Inflammatory macrophage treated with lipopolysaccharide for 4 hours (primary cell): ENCODE measurements at regions not wholly inside any gene's neighbourhood (a gene's known extent, or its start where the extent isn't known, plus 50 kb on each side); places are given as distances from the start of the nearest gene placed in this dataset.
A peak's percentile ranks its signal among the peaks of the same experiment; 100 is the strongest.
"Not testable (repeated sequence)": the region's sequence is repeated elsewhere in the genome, so short reads cannot be mapped to it uniquely, and the experiment has no call there.

Experiments
- DNase-seq: peaks from one replicate; pipeline ENCODE4 v3.0.0-alpha.2; 2020

DNA sequence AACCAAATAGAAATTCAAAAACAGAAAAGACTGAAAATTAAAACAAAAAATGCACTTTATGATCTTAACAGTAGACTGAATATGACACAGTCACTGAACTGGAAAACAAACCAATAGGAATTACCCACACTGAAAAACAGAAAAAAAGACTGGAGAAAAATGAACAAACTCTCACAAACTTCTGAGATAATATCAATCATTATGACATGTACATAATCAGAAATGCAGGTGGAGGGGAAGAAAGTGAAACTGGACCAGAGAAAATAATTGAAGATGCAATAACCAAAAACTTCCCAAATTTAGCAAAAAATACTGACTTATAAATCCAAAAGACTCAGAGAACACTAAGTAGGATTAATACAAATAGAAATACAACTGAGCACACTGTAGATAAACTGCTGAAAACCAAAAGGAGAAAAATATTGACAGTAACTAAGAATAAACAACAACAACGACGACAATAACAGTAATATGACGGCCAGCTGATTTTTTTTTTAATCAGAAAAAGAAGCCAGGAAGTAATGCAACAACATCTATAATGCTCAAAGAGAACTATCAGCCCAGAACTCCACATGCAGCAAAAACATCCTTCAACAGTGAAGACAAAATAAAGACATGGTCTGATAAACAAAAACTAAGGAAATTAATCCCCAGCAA, 108.1 kb downstream of the ZFAND4 start:
- no peak for DNase-seq

DNA sequence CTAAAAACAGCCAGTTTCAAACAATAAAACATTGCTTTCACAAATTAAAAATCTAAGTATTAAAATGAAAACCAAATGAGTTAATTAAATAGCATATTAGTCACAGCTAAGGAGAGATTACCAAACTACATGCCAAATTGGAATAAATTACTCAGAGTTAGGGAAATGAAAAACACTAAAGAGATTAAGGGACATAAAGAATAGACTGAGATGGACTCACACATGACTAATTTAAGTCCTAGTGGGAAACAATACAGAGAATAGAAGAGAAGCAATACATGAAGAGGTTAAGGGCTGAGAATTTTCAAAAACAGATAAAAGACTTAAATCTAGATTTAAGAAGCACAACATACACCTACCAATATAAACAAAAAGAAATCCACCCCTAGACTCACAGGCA, 110.6 kb downstream of the ZFAND4 start:
- no peak for DNase-seq

- no peak for DNase-seq
These were observed 112.3 kb downstream of the ZFAND4 start for GRCh38 chr10:45560262-45560661.

DNA sequence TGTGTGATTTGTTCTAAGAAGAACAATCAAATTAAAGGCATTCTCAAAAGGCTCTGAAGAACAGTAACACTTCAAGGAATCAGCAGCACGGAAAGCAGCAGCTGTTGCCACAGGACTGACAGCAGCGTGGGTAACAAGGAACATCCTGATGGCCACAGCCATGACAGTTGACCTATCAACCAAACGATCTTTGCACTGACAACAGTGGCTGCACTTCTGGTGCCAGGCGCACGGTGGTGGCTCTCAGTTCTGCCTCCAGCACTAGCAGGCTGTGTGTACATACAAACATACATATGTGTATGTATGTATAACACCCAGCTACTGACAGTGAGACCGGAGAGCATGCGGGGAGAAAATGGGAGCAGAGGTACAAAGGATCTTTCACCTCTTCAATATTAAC, 114.1 kb downstream of the ZFAND4 start:
- no peak for DNase-seq

GRCh38 chr10:45557275-45557905, 115.2 kb downstream of the ZFAND4 start:
- peak; percentile 59 for DNase-seq

DNA sequence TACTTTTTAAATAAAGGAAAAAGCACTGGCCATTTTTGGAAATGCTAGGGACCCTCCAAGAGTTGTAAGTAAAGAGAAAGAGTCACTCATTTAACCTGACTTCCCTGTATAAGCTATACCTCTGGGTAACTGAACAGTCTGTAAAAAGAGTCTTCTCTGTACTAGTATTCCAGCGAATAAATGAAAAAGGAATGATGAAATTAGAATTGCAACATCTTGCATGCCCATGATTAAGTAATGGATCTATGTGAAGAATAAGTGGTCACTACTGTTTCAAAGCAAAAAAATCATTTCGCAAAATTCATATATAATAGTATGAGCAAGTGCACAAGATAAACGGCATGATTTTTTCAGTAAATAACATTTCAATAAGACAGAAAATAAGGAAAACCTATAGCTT, 116.8 kb downstream of the ZFAND4 start:
- DNase-seq, result peak; percentile 78

- DNase-seq, result not testable (repeated sequence)
These were observed 117.2 kb downstream of the ZFAND4 start for GRCh38 chr10:45555332-45555731.

DNA sequence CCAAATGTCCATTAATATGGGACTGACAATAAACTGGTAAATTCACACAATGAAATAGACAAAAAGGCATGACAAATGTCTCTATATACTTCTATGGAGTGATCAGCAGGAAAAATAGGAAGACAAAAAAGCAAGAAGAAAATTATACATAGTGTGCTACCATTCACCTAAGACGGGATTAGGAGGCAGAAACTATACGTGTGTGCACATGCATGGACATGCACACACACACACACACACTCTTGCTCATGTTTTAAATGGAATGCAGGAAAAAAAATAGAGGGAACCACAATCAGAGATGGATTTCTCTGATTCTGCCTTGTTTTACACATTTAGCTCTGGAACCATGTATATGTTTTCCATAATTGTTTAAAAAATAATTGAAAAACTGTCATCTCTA, 119.0 kb downstream of the ZFAND4 start:
- no peak for DNase-seq

- peak; percentile 31 for DNase-seq
These were observed 119.4 kb downstream of the ZFAND4 start for GRCh38 chr10:45553155-45553554.

GRCh38 chr10:45552476-45552875, 120.1 kb downstream of the ZFAND4 start:
- no peak for DNase-seq

DNA sequence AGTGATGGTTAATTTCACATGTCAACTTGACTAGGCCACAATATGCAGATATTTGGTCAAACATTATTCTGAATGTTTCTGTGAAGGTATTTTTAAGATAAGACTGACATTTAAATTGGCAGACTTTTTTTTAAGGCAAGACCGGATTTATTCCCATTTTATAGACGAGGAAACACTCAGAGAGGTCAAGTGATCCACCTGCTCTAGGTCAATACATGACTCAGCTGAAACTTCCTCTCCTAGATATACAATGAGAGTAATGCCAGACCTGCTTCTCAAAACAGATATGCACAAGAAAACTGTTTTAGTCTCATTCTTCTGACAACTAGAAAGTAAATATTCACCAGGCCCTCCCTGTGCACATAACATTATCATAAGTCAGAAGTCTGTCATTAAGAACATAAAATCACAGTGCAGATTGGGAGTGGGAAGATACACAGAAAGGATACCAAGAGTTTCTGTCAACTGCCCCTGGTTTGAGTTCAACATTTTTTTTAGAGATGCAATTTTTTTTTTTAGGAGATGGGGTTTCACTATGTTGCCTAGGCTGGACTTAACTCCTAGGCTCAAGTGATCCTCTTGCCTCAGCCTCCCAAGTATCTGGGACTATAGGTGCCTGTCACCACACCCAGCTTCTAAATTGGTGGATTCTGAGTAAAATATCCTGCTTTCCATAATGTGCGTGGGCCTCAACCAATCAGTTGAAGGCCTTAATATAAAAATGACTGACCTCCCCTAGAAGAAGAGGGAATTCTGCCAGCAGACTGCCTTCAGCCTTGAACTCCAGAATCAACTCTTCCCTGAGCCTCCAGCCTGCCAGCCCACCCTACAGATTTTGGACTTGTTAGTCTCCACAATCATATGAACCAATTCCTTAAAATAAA, 121.4 kb downstream of the ZFAND4 start:
- DNase-seq, result no peak

DNA sequence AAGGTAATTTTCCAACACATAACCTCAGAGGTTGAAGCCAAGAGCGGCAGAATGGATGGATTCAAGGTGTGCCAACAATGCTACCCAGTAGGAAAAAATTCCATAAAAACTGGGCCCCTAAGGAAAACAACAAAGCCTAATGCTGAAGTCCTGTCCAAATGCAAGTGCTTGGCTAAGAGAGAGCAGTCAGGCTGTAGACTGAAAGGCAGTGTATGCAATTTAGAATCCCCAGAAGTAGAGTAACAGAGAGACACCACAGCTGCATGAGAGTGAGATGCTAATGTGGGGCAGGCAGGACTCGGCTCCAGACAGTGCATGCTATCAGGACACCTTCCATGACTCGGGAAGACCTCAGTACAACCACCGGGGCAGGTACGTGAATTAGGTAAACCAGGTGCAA, 124.5 kb downstream of the ZFAND4 start:
- no peak for DNase-seq

DNA sequence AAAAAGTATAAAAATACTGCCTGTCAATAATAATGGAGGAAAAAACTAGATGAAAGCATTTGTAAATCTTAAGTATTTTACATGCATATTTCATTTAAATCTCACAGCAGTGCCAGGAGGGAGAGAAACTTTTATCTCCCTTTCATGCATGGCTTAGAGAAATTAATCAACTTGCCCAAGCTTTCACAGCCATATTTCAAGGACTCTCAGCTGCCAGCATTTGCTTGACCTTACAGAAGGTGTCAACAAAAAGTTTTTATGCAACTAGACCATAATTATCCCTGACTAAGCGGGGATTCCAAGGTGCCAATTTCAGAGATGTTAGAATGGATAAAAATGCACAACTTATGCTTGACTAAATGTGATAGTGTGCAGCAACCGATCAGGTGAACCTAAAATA, 125.4 kb downstream of the ZFAND4 start:
- DNase-seq, result no peak

DNA sequence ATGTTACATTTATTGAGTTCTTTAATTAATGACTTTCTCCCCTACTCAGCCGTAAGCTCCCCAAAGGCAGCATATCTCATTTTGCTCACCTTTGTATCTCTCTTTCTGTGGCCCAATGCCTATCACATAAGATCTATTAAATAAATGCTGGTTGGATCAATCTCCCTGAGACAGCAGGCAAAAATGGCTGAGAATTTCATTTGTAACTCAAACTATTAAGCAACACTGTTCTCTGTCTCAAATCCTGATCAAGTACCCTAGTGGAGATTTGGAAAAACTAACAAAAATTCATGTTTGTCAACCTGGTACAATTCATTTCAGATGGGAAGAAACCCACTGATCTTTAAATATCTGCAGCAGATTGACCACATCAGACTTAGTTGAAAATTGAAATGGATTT, 127.4 kb downstream of the ZFAND4 start:
- no peak for DNase-seq

DNA sequence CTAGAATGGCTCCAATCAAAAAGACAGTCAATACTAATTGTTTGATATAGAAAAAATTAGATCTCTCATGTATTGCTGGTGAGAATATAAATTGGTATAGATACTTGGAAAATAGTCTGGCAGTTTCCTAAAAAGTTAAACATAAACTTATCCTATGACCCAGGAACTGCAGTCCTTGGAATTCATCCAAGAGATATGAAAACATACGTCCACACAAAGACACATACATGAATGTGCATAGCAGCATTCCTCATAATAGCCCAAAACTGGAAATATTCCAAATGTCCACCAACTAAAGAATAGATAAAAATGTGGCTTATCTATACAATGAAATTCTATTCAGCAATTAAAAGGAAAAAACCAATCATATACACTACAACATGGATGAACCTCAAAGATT, 128.4 kb downstream of the ZFAND4 start:
- DNase-seq, result no peak

DNA sequence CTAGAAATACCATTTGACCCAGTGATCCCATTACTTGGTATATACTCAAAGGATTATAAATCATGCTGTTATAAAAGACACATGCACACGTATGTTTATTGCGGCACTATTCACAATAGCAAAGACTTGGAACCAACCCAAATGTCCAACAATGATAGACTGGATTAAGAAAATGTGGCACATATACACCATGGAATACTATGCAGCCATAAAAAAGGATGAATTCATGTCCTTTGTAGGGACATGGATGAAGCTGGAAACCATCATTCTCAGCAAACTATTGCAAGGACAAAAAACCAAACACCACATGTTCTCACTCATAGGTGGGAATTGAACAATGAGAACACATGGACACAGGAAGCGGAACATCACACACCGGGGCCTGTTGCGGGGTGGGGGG, 131.5 kb downstream of the ZFAND4 start:
- DNase-seq, result not testable (repeated sequence)

DNA sequence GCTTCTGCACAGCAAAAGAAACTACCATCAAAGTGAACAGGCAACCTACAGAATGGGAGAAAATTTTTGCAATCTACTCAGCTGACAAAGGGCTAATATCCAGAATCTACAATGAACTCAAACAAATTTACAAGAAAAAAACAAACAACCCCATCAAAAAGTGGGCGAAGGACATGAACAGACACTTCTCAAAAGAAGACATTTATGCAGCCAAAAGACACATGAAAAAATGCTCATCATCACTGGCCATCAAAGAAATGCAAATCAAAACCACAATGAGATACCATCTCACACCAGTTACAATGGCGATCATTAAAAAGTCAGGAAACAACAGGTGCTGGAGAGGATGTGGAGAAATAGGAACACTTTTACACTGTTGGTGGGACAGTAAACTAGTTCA, 132.0 kb downstream of the ZFAND4 start:
- not testable (repeated sequence) for DNase-seq

DNA sequence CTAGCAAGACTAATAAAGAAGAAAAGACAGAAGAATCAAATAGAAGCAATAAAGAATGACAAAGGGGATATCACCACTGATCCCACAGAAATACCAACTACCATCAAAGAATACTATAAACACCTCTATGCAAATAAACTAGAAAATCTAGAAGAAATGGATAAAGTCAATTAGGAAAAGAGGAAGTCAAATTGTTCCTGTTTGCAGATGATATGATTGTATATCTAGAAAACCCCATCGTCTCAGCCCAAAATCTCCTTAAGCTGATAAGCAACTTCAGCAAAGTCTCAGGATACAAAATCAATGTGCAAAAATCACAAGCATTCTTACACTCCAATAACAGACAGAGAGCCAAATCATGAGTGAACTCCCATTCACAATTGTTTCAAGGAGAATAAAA, 133.0 kb downstream of the ZFAND4 start:
- not testable (repeated sequence) for DNase-seq

DNA sequence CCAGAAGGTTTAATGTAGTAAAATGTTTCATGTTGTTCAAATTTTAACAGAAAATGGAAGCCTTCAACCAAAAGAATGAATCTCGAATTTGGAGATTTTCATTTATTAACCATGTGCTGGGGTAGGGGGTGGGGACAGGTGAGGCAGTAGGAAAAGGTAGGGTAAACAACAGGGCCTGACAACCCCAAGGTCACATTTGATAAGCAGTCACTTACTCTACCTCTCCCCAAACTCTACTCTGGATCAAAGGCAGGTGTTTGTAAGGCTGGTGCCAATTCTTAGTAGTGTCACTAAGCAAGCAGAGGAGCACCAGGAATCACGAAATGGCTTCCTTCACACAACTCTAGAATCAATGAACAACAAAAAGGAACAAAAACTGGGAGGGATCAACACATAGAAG, 138.0 kb downstream of the ZFAND4 start:
- no peak for DNase-seq

- DNase-seq, result peak; percentile 9
These were observed 140.1 kb downstream of the ZFAND4 start for GRCh38 chr10:45532480-45532879.

DNA sequence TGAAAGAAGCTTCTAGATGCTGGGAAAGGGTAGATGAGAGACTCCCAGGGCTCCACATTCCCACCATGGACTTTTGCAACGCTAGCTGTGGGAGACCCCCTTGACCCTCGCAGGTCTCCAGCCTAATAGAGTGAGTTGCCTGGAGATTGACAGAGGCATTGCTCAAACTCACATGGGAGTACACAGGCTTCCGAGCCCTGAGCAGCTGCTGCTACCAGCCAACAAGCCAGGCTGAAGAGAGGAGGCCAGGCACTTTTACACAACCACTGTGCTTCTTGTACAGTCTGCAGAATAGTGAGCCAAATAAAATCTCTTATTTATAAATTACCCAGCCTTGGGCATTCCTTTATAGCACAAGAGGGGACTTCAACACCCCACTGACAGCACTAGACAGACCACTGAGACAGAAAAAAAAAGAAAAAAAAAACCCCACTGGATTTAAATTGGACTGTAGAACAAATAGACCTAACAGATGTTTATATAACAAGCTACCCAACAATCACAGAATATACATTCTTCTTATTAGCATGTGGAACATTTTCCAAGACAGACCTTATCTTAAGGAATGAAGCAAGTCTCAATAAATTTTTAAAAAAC, 146.2 kb downstream of the ZFAND4 start:
- DNase-seq, result no peak

GRCh38 chr10:45520476-45520875, 146.5 kb downstream of the ALOX5 start:
- no peak for DNase-seq

GRCh38 chr10:45518741-45519140, 144.7 kb downstream of the ALOX5 start:
- DNase-seq, result no peak

DNA sequence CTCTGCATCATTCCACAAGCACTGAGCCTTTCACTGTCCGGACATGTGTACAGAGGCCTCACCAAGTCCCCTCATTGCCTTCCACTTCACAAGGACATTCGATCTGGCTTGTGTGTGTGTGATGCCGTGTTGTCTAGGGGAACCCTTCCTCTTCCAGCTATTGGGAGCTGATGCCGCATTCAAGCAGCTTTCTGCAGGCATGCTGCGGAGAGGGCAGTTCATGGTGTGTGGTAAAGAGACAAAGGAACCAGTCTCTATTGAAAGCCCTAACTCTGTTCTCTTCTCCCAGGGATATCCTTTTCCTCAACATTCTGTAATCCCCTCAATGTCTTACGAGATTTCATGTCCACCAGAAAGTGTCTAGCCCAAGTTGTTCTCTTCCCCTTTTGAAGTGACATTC, 141.6 kb downstream of the ALOX5 start:
- DNase-seq, result no peak
